Prostate gland (tissue), 2 donors: ENCODE measurements at regions not wholly inside any gene's neighbourhood (a gene's known extent, or its start where the extent isn't known, plus 50 kb on each side); places are given as distances from the start of the nearest gene placed in this dataset.

Experiments used
- POLR2A ChIP-seq: fragments of 450-650 bp; IDR thresholded peaks from one replicate; pipeline ENCODE4 v1.6.1; 2016; ENCODE audit warnings: antibody characterized with exemption, mild to moderate bottlenecking
- POLR2AphosphoS5 ChIP-seq: sonication (generic); formaldehyde crosslinking; IDR thresholded peaks from one replicate; pipeline ENCODE4 v1.6.1; 2017; ENCODE audit warnings: antibody characterized with exemption
- TF ChIP-seq, protein P1 (sequence below), 4 experiments: fragments of 200-600 bp in 2 of 4; fragments of 450-650 bp in 2 of 4; sonication (generic) in 2 of 4; IDR thresholded peaks; 1 replicate in 3 of 4; 2 replicates in 1 of 4; pipeline ENCODE4 v1.5.1; 2016 to 2019; ENCODE audit warnings: antibody characterized with exemption in 4 of 4, mild to moderate bottlenecking in 2 of 4, moderate library complexity in 2 of 4

- TF ChIP-seq, protein P1, sequence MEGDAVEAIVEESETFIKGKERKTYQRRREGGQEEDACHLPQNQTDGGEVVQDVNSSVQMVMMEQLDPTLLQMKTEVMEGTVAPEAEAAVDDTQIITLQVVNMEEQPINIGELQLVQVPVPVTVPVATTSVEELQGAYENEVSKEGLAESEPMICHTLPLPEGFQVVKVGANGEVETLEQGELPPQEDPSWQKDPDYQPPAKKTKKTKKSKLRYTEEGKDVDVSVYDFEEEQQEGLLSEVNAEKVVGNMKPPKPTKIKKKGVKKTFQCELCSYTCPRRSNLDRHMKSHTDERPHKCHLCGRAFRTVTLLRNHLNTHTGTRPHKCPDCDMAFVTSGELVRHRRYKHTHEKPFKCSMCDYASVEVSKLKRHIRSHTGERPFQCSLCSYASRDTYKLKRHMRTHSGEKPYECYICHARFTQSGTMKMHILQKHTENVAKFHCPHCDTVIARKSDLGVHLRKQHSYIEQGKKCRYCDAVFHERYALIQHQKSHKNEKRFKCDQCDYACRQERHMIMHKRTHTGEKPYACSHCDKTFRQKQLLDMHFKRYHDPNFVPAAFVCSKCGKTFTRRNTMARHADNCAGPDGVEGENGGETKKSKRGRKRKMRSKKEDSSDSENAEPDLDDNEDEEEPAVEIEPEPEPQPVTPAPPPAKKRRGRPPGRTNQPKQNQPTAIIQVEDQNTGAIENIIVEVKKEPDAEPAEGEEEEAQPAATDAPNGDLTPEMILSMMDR (IDR thresholded peaks at IDR 0.05) = no peak
- no peak for TF ChIP-seq POLR2A
- TF ChIP-seq POLR2AphosphoS5 = no peak
Measured at GRCh38 chr6:159513074-159513720, 179.8 kb downstream of the SOD2 start.
